Nucleus accumbens (tissue), 56 donors: ENCODE measurements at regions not wholly inside any gene's neighbourhood (a gene's known extent, or its start where the extent isn't known, plus 50 kb on each side); places are given as distances from the start of the nearest gene placed in this dataset.
A peak's percentile ranks its signal among the peaks of the same experiment; 100 is the strongest.
"Not testable (repeated sequence)": the region's sequence is repeated elsewhere in the genome, so short reads cannot be mapped to it uniquely, and the experiment has no call there.

Experiments used
- DNase-seq, 56 donors: peaks; one replicate each; lab custom pipeline; 2025; lab: John Stamatoyannopoulos, UW

DNA sequence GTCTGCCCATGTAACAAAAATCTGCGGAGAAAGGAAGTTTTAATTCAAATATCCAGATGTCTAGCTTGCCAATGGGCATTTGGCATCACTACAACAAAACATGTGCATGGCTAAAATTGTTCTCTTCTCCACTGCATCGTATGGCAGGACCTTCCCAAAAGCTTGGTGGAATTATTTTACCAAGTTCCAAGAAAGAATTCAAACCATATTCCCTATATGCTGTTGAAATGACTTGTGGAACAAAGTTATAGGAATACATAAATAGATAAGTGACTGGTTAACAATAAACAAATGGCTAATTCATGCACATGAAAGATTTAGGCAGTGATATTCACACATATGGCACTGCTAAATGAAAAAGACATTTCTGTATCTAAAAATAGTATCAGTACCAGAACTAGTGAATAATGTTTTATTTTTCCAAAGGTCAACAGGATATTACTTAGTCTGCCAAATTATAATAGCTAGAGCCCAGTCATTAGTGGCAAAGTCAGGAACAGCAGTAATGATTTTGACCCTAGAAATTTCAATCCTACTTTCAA, 425.4 kb upstream of the VRK2 start:
- DNase-seq = no peak

GRCh38 chr2:57622009-57622408, 424.6 kb upstream of the VRK2 start:
- no peak for DNase-seq

- no peak for DNase-seq
Observed at GRCh38 chr2:57656198-57656597, 390.4 kb upstream of the VRK2 start.

DNA sequence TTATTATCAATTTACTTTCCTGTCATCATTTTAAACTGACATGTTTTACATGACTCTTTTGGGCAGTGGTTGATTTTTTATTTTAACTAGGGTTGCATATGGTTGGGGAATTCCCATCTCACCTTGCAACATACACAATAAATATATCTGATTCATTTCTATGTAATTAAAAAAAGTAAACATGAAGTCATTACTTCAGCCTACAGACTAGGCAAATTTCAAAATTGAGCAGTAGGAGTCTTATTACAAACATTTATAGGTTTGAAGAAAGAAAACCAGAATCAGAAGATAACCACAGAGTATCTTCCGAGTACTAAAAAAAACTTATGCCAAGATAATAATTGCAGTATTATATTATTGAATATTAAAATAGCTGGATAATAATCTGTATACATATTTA, 377.0 kb upstream of the VRK2 start:
- DNase-seq = no peak

GRCh38 chr2:57674025-57674424, 372.6 kb upstream of the VRK2 start:
- DNase-seq = no peak

DNA sequence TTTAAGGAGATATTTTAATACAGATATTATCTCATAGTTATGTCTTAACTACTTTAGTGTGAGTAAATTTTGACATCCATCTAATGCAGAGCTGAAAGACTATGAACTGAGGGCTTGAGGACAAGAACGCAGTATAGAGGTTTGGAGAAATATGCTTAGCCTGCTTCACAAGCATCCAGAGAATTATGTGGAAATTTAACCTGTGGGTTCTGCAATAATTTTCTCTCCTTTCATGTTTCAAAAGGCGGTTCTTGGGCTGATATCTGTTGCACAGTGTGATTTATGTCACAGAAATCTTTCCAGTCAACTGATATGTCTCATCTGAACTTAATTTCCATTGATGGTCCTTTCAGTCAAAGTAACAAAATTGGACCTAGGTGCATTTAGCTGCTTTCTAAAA, 371.9 kb upstream of the VRK2 start:
- no peak for DNase-seq

- DNase-seq = no peak
Observed at GRCh38 chr2:57677296-57677695, 369.3 kb upstream of the VRK2 start.

DNA sequence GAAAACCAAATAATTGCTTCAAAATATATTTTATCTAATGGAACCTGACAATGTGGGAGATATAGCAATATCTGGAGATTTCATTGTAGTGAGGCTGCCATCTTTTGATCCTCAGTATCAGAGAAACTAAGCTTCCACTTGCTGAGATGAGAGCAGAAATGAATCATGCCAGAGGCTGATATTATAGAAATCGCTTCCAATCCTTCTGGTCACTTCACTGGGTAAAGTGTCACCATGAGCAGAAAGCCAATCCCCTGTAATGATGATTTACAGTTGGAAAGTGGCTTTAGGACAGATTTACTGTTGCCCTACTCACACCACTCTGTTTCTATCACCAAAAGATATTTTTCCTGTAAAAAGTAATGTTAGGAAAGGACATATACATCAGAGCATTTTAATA, 365.0 kb upstream of the VRK2 start:
- DNase-seq = no peak

DNA sequence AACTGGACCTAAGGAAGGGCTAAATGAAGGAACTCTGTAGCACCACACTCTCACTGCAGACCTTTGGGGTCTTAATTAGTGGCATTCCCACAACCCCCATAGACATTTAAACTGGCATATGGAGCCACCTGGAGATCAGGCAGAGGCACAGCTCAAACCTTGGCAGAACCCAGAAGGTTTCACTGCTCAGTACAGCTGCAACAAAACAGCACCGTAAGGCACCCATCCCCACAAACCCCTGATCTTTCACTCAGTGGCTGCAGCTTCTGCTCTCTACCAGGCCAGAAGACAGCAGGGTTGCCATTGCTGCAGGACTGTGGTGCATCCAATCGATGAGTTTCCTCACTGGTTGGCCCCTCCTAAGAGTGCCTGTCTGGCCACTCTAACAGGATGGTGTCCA, 361.6 kb upstream of the VRK2 start:
- DNase-seq = no peak

GRCh38 chr2:57692395-57692794, 354.2 kb upstream of the VRK2 start:
- no peak for DNase-seq

DNA sequence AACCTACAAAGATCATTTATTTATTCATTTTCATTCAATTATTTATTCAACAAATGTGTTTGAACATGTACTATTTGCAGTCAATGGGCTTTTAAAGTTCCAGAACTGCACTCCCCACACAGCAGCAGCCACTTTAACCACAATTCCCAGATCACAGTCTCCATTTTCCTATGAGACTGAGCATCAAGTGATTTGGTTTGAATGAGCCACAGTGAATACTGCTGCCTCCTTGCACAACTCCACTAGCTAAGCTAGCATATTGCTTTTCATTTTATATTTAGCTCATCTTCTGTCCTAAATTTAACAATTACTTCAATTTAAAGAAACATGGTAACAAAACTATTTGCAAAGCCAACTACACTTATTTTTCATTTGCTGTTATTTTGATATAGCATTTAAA, 353.4 kb upstream of the VRK2 start:
- no peak for DNase-seq

DNA sequence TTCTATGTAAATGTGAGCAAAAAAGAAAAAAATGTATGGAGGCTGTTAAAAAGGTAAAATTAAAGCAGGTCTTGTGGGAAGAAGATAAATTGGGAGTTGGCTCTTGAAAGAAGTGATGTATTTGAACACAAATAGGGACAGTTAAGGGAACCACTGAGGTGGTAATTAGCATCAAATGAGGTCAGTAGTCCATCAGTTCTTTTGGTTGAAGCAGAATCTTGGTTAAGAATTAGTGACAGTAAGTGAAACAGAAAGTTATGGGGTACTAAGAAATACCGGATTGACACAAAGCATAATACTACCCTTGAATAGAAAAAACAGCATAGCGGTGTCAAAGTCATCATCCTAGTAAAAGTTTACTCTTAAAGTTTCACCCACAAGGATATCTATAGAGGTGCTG, 352.6 kb upstream of the VRK2 start:
- DNase-seq = no peak

GRCh38 chr2:57696016-57696415, 350.6 kb upstream of the VRK2 start:
- no peak for DNase-seq

DNA sequence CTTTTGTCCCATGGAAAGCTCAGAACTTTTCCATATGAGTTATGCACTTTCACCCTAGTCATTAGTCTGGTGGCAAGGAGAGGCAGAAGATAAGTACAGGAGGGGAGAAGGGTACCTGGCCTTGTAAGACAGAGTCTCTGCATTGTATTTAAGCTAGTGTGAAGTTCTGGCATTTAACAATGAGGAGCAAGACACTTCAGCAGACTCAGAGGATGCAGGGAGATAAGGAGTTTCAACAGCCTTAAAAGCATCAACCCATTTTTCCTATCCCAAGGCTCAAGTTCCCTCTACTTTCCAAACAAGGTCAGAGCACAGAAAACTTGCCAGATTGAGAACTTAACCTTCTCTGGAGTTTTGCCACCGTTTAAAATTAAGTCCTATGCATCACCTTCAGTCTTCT, 348.2 kb upstream of the VRK2 start:
- no peak for DNase-seq

DNA sequence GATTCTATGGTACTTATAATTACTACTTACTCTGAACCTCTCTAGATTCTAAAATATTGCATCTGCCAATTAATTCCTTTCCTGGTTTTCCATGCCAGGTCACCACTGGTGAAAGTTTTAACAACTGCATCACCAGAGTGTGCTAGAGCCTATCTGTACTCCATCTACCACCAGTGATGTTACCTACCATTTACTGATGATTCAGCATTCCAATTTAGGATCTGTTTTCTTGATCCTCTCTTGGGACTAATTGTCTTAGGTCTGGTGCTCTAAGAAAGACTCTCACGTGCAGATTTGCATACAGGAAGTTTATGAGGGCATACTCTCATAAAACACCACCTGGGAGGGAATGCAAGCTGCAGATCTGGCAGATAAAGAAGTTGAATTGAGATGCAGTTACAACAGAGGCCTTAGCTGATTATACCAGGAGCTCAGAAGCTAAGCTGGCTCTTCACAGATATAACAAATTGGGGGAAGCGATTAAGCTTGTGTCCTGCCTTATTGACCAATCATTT, 347.6 kb upstream of the VRK2 start:
- DNase-seq = no peak

GRCh38 chr2:57701391-57701791, 345.2 kb upstream of the VRK2 start:
- no peak for DNase-seq

- DNase-seq = no peak
Observed at GRCh38 chr2:57703407-57703806, 343.2 kb upstream of the VRK2 start.

- DNase-seq = not testable (repeated sequence)
Observed at GRCh38 chr2:57707794-57708193, 338.8 kb upstream of the VRK2 start.

DNA sequence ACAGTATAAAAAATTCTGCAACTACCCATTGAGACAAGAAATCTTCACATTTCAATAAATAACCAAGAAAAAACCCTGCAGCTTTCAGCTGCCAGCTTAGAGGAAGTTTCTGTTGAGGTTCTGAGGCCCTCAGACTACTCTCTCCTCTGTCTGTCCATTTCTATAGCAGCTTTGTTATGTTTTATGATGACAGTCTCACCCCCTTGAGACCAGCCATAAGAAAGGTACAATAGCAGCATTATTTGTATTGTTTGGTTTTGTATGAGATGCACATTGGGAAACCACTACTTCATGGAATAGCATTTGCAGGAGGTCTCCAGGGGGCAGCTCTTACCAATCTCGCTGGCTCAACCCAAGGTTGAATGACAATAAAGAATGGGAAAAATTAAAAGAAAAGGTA, 334.6 kb upstream of the VRK2 start:
- no peak for DNase-seq

DNA sequence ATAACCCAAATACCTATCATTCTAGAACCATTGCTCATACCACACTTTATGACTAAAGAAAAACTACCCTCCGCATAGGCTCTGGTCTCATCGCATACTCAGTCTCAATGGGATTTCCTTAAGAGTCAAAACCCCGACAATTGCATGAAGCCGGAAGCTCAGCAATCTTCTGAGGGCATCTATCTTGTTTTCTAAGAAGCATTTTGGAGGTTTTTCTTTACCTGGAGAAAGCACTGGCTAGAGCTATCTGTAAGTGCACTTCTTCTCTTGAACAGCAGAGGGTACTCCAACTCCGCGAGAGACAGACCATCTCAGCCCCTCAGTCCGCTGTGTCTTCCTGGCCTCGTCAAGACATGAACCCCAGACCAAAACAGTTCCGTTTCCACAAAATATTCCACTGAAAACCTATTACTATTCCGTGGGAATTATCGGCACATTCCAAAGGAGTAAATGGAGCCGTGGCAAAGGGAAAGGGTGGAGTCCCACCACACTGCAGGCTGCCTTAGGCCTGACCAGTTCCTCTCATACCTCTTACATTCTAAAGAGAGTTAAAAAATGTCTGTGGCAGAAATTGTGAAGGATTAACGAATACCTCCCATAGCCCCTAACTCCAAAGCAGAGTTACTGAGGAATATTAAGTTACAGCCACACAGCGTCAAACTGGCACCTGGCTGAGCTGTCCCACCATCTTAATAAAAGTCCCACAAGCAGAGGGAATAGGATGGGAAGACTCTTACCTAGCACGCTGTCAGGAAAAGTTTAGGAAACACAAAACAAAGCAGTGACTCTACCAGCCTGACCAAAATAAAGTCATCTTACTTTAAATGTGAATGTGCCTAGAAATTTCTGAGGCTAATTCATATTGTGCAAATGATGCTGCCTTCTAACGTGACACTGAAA, 325.6 kb upstream of the VRK2 start:
- peak in 50 of 56 donors; percentile 0 to 67 (median 16) for DNase-seq

DNA sequence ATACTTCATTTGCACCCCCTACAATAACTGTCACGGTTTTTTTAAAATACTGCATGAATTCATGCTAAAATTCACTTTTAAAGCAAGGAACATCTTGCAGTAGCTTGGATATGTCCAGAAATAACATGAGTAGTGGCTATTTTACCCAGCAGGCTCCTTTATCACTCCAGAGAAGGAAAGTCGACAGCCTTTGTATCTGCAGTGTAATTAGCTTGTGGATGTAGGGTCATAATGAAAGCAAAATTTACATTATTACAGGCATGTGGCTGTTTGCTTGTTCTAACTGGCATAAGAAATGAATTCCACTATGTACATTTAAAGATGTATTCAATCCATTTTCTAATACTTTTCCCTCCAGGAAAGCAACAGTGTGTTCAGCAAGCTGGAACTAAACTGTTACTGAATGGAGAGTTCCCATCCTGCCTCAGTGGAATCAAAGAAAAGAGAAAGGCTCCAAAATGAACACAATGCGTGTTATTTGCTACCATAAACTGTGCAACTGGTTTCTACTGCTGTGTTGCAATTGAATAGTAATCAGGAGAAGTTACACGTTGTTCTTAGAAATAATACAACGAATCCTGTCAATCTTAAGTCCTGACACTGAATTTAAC, 321.2 kb upstream of the VRK2 start:
- no peak for DNase-seq

DNA sequence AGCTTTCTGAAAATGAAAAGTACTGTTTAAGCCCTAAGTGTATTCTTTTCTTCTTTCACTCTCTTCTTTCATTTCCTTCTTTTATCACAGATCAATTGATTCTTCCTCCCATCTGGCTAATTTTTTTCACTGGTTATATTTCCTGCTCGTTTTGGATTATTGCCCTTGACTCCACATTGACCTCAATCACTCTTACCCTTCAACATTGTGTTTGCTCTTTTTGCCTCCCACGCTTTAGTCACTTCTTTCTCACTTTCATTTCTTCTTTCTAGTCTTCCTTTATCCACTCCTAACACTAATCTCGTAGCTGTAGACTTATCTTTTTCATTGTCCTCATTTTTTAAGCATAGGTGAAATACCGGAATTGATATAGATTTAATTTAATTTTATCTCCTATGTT, 320.3 kb upstream of the VRK2 start:
- no peak for DNase-seq
